ENCODE measurements at regions not wholly inside any gene's neighbourhood (a gene's known extent, or its start where the extent isn't known, plus 50 kb on each side); places are given as distances from the start of the nearest gene placed in this dataset.

DNA sequence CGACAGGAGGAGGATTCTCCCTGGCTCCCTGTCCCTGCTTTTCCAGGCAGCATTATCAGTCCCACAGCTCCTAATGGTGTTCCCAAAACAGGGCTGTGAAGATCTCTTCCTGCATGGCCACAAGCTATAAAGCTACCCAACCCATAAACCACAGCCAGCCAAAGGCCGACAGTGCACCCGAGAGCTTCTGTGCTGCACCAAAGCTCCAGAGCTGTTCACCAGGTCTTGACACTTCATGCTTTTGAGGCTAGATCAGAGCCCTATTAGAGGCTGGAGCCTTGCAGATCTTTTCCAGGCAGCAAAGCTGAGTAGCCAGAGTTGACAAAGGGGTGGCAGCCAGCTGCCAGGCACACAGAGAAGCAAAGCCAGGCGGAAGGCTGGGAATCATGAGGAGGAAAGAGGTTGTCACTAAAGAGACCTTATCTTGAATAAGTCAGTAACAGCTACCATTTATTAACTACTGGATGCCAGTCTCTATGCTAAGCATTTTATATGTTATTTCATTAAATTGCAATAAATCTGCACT is 180.4 kb downstream of the KATNAL1 start:
- no peak for DNase-seq (ENCODE audit: low spot score)

DNA sequence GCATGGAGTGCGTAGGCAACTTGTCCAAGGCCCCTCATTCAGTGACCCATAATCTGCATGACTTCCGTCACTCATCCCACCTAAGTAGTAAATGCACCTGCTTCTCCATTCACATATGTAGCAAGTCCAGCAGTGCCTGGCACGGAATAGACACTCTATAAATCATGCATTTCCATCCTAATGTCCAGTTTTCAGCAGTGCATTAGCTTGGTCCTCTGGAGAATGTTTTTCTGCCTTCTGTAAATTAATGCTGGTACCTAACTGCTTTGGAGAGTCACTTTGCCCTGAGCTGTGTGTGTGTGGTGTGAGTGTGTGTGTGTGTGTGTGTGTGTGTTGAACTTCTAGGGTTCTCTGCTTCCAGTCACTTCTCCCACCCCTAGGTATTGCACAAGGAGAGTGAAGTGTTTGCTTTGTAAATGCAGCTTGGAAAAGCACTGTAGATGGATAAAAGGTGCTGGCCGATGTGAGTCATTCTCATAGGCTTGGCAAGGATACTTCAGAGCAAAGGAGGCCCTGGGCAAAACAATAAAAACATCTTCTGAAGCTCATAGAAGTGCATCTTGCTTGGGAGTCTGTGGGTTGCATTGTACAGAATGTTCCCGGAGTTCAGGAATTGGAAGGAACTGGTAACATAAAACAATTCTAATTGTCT is 181.8 kb downstream of the KATNAL1 start:
- DNase-seq (ENCODE audit: low spot score) = no peak

GRCh38 chr13:30124131-30124768 is 183.1 kb downstream of the KATNAL1 start:
- no peak for DNase-seq (ENCODE audit: low spot score)

- no peak for DNase-seq (ENCODE audit: low spot score)
Measured at GRCh38 chr13:30123575-30123974, 183.8 kb downstream of the KATNAL1 start.

DNA sequence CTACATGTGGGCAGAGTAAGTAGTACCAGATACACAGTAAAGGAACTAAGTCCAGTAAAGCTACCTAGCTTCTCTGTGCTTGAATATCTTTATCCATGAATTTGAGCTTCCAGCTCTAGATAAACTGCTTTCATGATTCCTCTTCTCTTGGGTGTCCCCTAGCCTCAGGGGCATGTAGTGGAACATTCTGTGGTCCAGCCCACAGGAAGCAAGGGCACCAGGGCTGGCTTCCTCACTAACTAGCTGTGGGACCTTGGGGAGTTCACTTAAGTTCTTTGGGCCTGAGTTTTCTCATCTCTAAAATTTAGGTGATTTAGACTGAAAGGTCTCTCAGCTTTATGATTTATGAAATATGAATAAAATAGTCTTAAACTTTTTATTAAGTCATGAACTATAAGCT is 185.7 kb downstream of the KATNAL1 start:
- no peak for DNase-seq (ENCODE audit: low spot score)

- DNase-seq (ENCODE audit: low spot score) = no peak
Measured at GRCh38 chr13:30121244-30121643, 186.1 kb downstream of the KATNAL1 start.

DNA sequence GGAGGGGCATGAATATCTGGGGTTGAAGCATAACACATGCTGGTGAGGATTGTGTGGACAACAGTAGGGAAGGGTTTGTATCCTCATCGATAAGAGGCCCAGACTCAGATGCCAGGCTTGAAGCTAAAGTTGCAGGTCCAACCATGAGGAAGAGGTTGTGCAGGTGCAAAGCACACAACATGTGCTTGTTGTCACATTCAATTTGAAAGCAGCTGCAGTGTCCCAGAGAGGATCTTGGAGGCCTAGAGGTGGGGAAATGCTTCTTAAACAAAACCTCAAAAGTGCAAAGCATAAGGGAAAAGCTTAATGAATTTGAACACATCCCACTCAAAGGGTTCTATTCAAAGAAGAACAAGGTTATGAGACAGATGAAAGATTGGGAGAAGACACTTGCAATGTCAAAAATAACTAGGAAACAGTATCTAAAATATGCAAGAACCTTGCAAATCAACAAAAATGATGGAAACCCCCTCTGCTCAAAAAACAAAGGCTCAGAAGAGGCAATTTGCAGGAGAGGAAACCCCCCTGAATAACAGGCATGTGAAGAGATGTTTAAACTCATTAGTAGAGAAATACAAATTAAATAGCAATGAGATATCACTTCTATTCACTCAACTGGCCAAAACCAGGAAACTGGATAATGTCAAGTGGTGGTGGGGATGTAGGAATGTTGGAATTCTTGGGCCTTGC is 187.1 kb downstream of the KATNAL1 start:
- DNase-seq (ENCODE audit: low spot score) = no peak

DNA sequence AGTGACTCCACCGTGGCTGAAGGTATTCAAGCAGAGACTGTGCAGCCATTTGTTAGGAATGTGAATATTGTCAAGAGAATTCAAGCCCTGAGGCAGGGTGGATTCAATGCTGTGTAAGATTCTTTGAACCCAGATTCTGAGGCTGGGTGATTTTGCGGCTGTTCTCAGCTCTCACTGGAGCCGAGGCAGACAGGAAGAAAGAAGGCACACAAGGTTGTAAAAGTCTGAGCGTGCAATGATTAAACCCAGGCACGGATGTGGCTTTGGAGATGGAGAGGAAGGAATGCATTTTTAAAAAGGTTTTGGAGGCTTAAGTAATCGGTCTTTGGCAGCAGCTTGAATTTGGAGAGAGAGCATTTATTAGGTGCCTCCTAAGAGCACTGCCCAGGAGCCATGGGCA is 187.9 kb downstream of the KATNAL1 start:
- no peak for DNase-seq (ENCODE audit: low spot score)

GRCh38 chr13:30116379-30116778 is 191.0 kb downstream of the KATNAL1 start:
- DNase-seq (ENCODE audit: low spot score) = no peak

- DNase-seq (ENCODE audit: low spot score) = no peak
Measured at GRCh38 chr13:30115257-30115600, 192.1 kb downstream of the KATNAL1 start.

DNA sequence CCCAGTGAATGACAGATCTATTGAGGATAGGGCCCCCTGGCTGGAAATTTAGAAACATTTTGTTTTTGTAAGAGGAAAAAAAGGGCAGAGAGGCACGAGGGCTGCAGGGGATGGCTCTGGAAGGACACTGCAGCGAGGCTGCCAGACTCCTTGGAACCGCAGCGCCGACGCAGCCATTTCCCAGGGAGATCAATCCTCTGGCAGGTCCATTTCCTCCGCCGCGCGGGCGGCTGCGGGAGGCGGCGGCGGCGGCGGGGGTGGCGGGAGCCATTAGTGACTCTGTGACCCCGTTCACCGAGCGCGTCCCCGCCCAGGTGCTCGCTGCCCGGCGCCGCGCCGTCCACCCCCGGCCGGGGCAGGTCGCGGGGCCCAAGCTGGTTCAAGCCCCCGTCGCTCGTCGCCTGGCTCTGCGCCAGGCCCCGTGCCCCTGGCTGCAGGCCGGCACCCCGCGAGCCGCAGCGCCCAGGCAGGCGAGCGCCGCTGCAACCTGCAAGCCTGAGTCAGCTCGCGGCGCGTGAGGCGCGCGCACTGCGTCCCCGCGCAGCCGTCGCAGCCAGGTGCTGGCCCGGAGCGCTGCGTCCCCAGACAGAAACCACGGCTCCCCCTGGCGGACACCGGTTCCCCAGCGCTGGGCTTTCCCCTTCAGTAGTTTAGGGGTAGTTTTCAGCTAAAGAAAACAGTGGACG is 192.6 kb downstream of the KATNAL1 start:
- DNase-seq (ENCODE audit: low spot score) = peak; percentile 92

GRCh38 chr13:30113983-30114570 is 193.3 kb downstream of the KATNAL1 start:
- DNase-seq (ENCODE audit: low spot score) = no peak

DNA sequence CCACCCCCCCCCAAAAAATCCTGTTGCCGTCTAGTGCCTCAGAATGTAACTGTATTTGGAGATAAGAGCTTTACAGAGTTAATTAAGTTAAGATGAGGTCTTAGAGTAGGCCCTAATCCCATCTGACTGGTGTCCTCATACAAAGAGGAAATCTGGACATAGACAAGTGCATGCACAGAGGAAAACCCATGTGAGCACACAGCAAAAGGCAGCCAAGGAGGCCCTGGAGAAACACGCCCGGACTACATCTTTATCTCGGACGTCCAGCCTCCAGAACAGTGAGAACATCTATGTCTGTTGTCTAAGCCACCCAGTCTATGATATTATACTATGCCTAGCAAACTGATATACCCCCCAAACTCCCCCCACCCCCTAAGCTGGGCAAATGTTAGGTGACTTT is 193.8 kb downstream of the KATNAL1 start:
- no peak for DNase-seq (ENCODE audit: low spot score)

DNA sequence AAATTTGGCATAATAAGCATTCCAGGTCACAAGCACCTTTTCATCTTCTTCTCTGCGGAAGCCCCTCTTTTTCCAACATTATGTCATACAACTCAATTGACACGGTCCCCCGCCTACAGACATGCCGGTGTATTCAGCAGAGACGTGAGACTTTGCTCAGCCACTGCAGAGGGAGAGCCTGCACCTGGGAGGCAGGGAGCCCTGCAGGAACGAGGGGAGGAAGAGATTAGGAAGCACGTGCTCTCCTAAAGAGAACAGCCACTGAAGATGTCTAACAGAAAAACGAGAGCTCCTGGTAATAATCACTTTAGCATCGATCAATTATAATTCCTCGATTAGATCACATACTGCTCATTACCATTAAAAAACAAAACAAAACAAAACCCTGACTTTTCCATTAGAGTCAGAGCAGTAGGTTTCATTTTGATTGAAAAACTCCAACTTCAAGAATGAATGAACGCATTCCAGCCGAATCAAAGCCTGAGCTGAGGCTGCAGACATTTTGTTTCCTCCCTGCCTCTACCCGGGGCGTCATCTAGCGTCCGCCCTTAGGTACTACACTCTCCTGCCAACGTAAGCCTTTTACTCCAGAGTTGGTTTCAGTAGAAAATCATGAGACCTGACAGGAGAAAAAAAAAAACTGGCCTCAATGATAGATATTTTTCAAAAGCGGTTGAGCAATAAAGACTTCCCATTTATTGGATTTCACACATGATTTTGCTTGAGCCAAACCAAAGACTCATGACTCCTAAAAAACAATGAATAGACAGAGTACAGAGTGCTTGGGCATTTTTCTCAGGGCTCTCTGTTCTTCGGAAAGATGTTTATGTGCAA is 194.5 kb downstream of the KATNAL1 start:
- peak; percentile 89 for DNase-seq (ENCODE audit: low spot score)

- no peak for DNase-seq (ENCODE audit: low spot score)
Measured at GRCh38 chr13:30111810-30112209, 195.5 kb downstream of the KATNAL1 start.

DNA sequence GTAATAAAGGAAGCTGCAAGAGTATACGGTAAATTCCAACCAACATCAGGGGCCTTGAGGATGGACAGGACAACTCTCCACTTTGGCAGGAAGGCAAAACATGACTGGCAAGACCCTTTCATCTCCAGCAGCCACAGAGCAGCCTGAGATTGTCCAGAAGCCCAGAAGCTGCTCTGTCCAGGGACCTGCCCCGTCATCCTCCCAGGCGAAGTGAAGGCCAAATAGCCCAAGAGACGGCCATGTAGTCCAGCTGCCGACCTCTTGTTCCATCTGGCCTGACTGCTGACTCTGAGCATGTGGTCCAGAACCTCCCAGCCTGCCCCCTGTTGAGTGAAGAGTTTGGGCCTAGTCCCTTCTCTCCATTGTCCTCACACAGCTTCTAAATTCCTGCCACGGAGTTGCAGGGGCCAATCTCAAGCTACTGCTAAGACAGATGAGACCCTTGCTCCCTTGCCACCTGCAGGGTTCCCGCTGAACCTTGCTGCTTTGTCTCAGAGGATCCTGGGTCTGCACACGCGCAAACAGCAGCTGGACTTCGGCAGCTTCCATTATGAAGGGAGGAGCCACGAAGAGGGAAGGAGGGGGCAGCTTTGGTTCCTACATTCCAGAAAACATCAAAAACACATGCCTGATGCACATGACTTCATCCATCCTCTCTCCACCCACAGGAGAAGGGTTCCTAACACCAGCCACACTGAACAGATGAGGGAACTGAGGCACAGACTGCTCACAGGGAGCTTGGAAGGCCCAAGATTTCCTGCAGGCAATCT is 196.9 kb downstream of the KATNAL1 start:
- DNase-seq (ENCODE audit: low spot score) = no peak

GRCh38 chr13:30109471-30110135 is 197.7 kb downstream of the KATNAL1 start:
- no peak for DNase-seq (ENCODE audit: low spot score)

- DNase-seq (ENCODE audit: low spot score) = peak; percentile 86
Measured at GRCh38 chr13:30108913-30109237, 198.5 kb downstream of the KATNAL1 start.

DNA sequence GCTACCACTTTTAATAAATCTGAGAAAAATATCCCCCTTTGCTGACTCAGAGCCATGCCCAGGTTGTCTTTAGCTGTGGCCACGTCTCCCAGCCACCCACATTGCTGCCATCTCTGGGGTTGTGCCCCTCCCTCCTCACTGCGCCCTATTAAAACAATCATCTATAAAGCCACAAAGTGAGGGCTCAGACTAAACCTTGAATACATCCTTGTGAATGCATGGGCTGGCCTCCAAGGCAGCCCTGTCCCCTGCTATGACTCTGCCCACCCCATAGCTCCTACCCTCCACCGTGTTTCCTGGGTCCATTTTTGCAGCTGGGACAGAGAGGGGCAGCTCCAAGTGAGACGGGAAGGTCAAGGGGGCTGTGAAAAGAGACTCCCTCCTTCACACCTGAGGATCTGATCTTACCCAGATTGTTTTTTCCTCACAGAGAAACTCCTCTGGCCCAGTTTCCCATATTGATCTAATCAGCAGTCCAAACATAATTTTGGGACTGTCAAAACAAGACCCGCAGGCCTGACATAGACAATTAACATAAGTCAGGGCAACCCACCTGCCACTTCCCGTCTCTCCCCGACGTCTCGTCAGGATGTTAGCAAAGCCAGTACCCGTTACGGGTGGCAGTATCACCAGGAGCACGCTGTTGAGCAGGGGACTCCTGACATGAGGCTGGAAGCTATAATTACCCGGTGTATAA is 199.0 kb downstream of the KATNAL1 start:
- no peak for DNase-seq (ENCODE audit: low spot score)

Data from ureter (tissue), 1 donor.